Left renal pelvis (tissue), 4 donors: ENCODE measurements at regions not wholly inside any gene's neighbourhood (a gene's known extent, or its start where the extent isn't known, plus 50 kb on each side); places are given as distances from the start of the nearest gene placed in this dataset.
"Not testable (repeated sequence)": the region's sequence is repeated elsewhere in the genome, so short reads cannot be mapped to it uniquely, and the experiment has no call there.

Experiments used
- DNase-seq, 4 donors: peaks; one replicate each; pipeline ENCODE4 v3.0.0-alpha.2; 2013; ENCODE audit warnings: low read depth in 4 of 4, low spot score in 3 of 4

- DNase-seq: no peak
These were observed 190.3 kb downstream of the C1orf94 start for GRCh38 chr1:34366875-34367624.

- no peak for DNase-seq
These were observed 191.2 kb downstream of the C1orf94 start for GRCh38 chr1:34367954-34368353.

GRCh38 chr1:34369701-34370455, 193.2 kb downstream of the C1orf94 start:
- no peak for DNase-seq

- no peak for DNase-seq
These were observed 194.0 kb downstream of the C1orf94 start for GRCh38 chr1:34370748-34371147.

GRCh38 chr1:34371179-34371578, 194.5 kb downstream of the C1orf94 start:
- DNase-seq: not testable (repeated sequence)

- DNase-seq: no peak
These were observed 195.3 kb downstream of the C1orf94 start for GRCh38 chr1:34371829-34372532.

- DNase-seq: no peak
These were observed 196.2 kb downstream of the C1orf94 start for GRCh38 chr1:34372891-34373290.

GRCh38 chr1:34373912-34374311, 197.2 kb downstream of the C1orf94 start:
- DNase-seq: no peak

GRCh38 chr1:34376531-34376930, 199.8 kb downstream of the C1orf94 start:
- no peak for DNase-seq

- DNase-seq: no peak
These were observed 202.5 kb downstream of the C1orf94 start for GRCh38 chr1:34378968-34379856.

GRCh38 chr1:34379911-34380310, 203.2 kb downstream of the C1orf94 start:
- no peak for DNase-seq

GRCh38 chr1:34380526-34381124, 203.9 kb downstream of the C1orf94 start:
- DNase-seq: no peak

GRCh38 chr1:34389974-34390373, 213.3 kb downstream of the C1orf94 start:
- DNase-seq: no peak

- no peak for DNase-seq
These were observed 219.3 kb downstream of the C1orf94 start for GRCh38 chr1:34396042-34396441.

GRCh38 chr1:34398241-34398915, 221.7 kb downstream of the C1orf94 start:
- DNase-seq: no peak

GRCh38 chr1:34398916-34399275, 222.2 kb downstream of the C1orf94 start:
- DNase-seq: no peak

- no peak for DNase-seq
These were observed 224.0 kb downstream of the C1orf94 start for GRCh38 chr1:34400675-34401074.

GRCh38 chr1:34403156-34403555, 226.4 kb downstream of the C1orf94 start:
- no peak for DNase-seq

- no peak for DNase-seq
These were observed 228.1 kb downstream of the C1orf94 start for GRCh38 chr1:34404804-34405203.
